AG09319 (cell line): ENCODE measurements at regions not wholly inside any gene's neighbourhood (a gene's known extent, or its start where the extent isn't known, plus 50 kb on each side); places are given as distances from the start of the nearest gene placed in this dataset.

ENCODE experiments used
- DNase-seq: peaks from one replicate; pipeline ENCODE4 v3.0.0-alpha.2; 2010; ENCODE audit warnings: low read depth; ENCODE audit errors: extremely low read depth
- TF ChIP-seq, protein P1 (sequence below): IDR thresholded peaks from 2 replicates; pipeline ENCODE4 v1.5.1; 2011; ENCODE audit warnings: low read depth, mild to moderate bottlenecking, inconsistent platforms, low read length, moderate library complexity

DNA sequence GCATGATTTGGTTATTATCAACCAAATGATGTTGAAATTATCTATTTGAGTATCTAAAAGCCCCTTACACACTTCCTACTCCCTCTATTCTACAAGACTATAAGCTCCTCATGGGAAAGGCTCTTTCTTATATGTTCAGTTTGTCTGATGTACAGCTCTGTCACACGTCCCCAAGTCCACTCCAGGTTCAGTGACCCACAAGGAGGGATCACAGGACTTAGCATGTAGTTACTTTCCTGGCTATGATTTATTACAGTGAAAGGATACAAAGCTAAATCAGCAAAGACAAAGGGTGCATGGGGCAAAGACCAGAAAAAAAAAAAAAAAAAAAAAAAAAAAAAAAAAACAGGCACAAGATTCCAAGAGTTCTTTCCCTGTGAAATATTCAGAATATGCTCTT is 125.6 kb upstream of the TMEM106B start:
- DNase-seq: no peak
- TF ChIP-seq, protein P1, sequence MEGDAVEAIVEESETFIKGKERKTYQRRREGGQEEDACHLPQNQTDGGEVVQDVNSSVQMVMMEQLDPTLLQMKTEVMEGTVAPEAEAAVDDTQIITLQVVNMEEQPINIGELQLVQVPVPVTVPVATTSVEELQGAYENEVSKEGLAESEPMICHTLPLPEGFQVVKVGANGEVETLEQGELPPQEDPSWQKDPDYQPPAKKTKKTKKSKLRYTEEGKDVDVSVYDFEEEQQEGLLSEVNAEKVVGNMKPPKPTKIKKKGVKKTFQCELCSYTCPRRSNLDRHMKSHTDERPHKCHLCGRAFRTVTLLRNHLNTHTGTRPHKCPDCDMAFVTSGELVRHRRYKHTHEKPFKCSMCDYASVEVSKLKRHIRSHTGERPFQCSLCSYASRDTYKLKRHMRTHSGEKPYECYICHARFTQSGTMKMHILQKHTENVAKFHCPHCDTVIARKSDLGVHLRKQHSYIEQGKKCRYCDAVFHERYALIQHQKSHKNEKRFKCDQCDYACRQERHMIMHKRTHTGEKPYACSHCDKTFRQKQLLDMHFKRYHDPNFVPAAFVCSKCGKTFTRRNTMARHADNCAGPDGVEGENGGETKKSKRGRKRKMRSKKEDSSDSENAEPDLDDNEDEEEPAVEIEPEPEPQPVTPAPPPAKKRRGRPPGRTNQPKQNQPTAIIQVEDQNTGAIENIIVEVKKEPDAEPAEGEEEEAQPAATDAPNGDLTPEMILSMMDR: no peak

DNA sequence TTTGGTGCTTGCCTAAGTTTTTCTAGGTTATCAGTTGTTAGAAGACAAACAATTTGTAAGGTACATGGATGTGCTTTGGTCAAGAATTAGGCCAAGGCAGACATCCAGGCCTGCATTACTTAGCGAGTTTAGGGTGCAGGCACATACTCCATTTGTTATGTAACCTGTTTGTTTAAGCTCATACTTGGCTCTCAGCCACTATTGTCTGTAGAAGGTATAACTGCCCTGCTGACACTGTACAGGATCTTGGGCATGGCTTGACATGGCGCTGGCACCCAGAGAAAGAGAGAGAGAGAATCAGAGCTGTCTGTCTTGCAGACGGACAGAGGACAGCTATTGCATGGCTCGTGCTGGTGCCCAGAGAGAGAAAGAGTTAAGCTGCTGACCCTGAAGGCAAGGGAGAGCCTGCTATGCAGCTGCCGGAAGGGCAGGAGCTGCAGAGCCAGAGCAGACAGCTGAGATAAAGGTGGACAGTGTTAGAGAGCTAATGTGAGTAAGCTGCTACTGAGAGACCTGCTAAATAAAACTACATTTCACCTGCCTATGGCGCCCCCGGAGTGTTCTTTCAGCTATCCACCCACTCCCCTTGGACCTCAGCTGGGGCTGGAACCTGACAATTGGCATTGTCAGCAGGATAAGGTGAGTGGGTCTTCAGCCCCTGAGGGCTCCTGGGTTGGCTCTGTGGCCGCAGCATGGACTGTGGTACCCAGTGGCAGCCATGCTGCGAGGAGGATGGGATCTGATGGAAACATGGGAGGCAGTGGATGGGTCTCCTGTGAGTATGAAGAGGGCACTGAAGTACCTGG is 120.9 kb upstream of the TMEM106B start:
- TF ChIP-seq, protein P1: no peak
- DNase-seq: no peak

DNA sequence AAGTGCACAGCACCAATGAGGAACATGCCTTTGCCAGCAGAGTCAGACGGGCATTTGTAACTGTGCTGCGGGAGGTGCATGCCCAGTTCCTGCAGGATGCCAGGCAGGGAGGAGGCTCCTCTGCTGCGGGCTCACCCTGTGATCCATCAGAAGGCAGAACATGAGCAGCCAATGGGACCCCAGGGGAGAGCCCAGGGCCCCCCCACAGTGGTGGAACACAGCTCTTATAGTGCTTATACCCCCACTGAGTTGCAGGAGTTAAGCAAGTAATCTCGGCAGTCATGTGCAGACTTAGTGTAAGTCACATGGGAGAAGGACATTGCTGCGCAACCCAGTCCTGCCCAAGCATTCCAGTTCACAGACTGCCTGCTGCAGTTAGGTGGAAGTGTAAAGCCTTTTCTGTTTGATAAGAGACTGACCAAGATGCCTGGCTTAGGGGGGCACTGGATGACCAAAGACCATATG is 120.3 kb upstream of the TMEM106B start:
- no peak for DNase-seq
- TF ChIP-seq, protein P1: no peak

DNA sequence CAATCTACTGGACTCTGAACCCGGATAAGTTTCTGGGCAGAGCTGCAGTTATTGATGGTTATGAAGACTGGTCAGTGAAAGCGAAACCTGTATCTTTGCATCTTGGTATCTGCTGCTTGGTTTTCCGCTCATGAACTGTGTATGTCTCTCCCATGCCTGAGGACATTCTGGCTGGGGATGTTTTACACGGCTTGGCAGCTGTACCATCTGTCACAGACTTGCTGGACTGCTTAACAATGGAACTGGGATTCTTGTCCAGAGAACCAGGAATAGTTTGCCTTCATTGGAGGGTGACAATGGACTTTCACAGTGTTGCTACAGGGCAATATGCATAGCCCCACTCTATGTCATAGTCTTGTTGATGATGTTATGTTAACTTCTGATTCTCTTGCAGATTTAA is 119.9 kb upstream of the TMEM106B start:
- DNase-seq: no peak
- TF ChIP-seq, protein P1: no peak

DNA sequence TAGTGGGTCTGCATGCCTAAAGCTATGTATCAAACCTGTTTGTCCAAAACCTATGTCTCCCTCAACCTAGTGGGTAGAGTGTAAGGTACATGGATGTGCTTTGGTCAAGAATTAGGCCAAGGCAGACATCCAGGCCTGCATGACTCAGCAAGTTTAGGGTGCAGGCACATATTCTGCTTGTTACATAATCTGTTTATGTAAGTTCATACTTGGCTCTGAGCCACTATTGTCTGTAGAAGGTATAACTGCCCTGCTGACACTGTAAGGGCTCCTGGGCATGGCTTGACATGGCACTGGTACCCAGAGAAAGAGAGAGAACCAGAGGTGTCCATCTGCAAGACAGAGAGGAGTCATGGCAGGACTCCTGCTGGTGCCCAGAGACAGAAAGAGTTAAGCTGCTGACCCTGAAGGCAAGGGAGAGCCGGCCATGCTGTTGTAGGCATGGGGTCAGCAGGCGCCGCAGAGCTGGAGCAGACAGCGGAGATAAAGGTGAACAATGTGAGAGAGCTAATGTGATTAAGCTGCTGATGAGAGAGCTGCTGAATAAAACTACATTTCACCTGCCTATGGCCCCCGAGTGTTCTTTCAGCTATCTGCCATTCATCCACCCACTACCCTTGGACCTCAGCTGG is 118.5 kb upstream of the TMEM106B start:
- no peak for DNase-seq
- TF ChIP-seq, protein P1: no peak

DNA sequence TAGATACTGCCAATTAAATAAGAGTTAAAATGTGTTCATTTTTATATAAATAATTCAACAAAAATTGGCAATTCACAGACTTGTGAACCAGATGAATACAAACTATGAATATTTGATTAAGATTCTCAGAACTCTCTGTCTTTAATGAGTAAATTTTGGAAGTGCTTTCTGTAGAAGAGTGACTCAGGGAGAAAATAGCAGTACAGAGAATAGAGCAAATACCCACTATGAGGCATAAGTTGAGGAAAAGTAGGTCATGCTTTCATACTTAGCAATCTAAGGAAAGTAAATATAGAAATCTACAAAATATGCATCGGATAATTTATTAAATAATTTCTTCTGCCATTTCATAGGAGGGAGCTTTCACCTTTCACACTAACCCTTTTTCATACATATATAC is 117.7 kb upstream of the TMEM106B start:
- no peak for DNase-seq
- TF ChIP-seq, protein P1: no peak

DNA sequence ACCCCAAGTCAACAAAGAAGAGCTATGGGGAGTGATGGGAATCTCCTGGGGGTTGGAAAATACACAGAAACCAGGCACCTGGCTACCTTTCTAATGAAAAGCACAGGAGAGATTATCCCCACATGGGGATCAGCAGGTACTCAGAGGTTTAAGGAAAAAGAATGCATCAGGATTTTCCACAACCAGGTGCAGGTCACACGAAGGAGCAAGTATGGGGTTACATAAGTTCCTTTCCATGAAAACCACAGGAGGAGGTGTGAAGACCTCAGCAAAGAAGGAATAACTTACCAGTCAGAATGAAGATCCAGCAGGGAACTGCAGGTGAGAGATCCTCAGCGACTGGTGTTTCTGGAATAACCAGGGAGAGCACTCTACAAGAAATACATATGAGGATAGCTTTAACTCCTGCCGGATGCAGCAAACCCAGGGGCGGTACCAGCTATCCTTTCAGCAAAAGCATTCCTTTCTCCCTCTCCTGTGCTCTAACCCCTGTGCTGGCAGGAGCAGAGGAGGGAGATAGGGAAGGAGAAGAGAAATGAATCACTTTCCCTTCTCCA is 116.7 kb upstream of the TMEM106B start:
- TF ChIP-seq, protein P1: no peak
- DNase-seq: no peak
